Activated CD8-positive, alpha-beta T cell treated with anti-CD3 and anti-CD28 coated beads for 36 hours (primary cell): ENCODE measurements at regions not wholly inside any gene's neighbourhood (a gene's known extent, or its start where the extent isn't known, plus 50 kb on each side); places are given as distances from the start of the nearest gene placed in this dataset.

Source experiments
- ATAC-seq: fragments of 200-7000 bp; cut with Tn5 transposase; one replicate; pipeline ENCODE4 v1.10.0; 2021; ENCODE audit warnings: mild to moderate bottlenecking, moderate library complexity
- CTCF ChIA-PET: fragments of 350-600 bp; sonication (Branson Sonifier 250); formaldehyde crosslinking; loops from one replicate; lab custom pipeline; 2021; ENCODE audit warnings: antibody characterized with exemption; lab: Charles Lee
- POLR2A ChIA-PET: fragments of 350-600 bp; sonication (Branson Sonifier 250); formaldehyde crosslinking; loops from one replicate; lab custom pipeline; 2021; ENCODE audit warnings: antibody characterized with exemption; lab: Charles Lee
- DNase-seq: peaks from one replicate; pipeline ENCODE4 v3.0.0-alpha.2; 2020
- H3K27ac Mint-ChIP-seq: one replicate; pipeline ENCODE4 v1.8.0; 2021; ENCODE audit warnings: mild to moderate bottlenecking, mixed read lengths
- H3K27me3 Mint-ChIP-seq: one replicate; pipeline ENCODE4 v1.8.0; 2021; ENCODE audit warnings: mixed read lengths
- H3K36me3 Mint-ChIP-seq: one replicate; pipeline ENCODE4 v1.8.0; 2021; ENCODE audit warnings: low read depth, mixed read lengths
- H3K4me1 Mint-ChIP-seq: one replicate; pipeline ENCODE4 v1.8.0; 2021; ENCODE audit warnings: low read depth, mixed read lengths
- H3K4me3 Mint-ChIP-seq: one replicate; pipeline ENCODE4 v1.8.0; 2021; ENCODE audit warnings: mild to moderate bottlenecking, moderate library complexity, mixed read lengths
- H3K9me3 Mint-ChIP-seq: one replicate; pipeline ENCODE4 v1.8.0; 2021; ENCODE audit warnings: mixed read lengths
- intact Hi-C: fragments of 100-400 bp; cut with micrococcal nuclease; formaldehyde crosslinking; loops from one replicate; pipeline ENCODE4 v1.10.0; 2022
- TF ChIP-seq, protein P1 (sequence below): fragments of 200-600 bp; IDR thresholded peaks from one replicate; pipeline ENCODE4 v1.8.0; 2022; ENCODE audit warnings: antibody characterized with exemption, mild to moderate bottlenecking

DNA sequence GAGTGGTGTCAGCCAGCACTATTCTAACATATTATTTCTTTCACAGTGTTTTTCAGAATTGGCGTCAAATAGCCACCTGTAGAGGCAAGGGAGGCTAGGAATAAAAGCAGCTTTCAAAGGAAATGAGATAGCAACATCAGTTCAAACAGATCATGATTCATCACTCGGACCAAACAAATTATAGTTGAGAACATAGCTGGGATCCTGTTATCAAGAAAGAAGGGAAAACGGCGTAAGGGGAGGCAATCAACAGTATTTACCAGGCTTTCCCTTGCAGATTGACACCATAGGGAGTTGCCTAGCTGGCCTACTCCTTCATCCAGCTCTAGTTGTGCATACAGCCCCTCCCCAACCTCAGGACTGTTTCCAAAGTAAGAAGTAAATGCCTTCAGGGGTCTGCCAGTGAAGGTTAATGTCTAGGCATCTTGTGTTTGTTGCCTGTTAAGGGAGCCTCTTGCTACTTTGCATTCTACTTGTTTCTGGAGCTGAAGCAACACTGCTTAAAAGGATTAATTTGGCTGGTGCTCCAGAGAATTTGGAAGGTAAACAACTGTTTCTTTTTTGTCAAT, 286.5 kb downstream of the NSUN3 start:
- POLR2A ChIA-PET: no interaction called here
- Mint-ChIP-seq H3K4me1 (no peaks in the 10 kb centered on the region), H3K9me3 (peaks cover 5% of the 10 kb centered on the region), H3K4me3 (no peak overlapping the region), H3K27me3 (no peaks in the 10 kb centered on the region), H3K27ac (no peak overlapping the region), H3K36me3 (no peaks in the 10 kb centered on the region)
- CTCF ChIA-PET: no interaction called here
- intact Hi-C loops: no loop called here
- ATAC-seq (no peak), DNase-seq (no peak)
- TF ChIP-seq, protein P1, sequence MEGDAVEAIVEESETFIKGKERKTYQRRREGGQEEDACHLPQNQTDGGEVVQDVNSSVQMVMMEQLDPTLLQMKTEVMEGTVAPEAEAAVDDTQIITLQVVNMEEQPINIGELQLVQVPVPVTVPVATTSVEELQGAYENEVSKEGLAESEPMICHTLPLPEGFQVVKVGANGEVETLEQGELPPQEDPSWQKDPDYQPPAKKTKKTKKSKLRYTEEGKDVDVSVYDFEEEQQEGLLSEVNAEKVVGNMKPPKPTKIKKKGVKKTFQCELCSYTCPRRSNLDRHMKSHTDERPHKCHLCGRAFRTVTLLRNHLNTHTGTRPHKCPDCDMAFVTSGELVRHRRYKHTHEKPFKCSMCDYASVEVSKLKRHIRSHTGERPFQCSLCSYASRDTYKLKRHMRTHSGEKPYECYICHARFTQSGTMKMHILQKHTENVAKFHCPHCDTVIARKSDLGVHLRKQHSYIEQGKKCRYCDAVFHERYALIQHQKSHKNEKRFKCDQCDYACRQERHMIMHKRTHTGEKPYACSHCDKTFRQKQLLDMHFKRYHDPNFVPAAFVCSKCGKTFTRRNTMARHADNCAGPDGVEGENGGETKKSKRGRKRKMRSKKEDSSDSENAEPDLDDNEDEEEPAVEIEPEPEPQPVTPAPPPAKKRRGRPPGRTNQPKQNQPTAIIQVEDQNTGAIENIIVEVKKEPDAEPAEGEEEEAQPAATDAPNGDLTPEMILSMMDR: no peak

DNA sequence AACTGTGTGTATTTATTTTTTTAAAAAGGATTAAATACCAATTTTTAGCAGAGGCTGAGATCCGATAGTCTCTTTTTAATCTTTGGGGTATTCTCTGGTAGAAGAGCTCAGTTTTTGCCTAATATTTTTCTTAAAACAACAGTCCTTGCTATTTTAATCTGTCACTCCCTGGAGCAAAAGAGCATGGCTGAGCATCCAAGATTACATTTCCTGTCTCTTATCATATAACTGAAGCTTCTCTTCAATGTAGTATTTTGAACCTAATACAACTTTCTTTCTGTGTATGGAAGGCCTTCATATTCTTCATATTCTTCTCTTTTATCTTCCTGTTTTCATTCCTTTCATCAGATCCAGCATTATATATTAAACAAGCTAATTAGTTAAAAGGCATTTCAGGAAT, 293.7 kb downstream of the NSUN3 start:
- no peak overlapping the region for H3K27ac Mint-ChIP-seq
- no peaks in the 10 kb centered on the region for H3K9me3 Mint-ChIP-seq
- CTCF ChIA-PET: no interaction called here
- no peaks in the 10 kb centered on the region for H3K4me1 Mint-ChIP-seq
- no peak for DNase-seq
- POLR2A ChIA-PET: no interaction called here
- no peak for ATAC-seq
- H3K36me3 Mint-ChIP-seq: no peaks in the 10 kb centered on the region
- H3K4me3 Mint-ChIP-seq: no peak overlapping the region
- intact Hi-C loops: no loop called here
- no peaks in the 10 kb centered on the region for H3K27me3 Mint-ChIP-seq
- TF ChIP-seq, protein P1: no peak

DNA sequence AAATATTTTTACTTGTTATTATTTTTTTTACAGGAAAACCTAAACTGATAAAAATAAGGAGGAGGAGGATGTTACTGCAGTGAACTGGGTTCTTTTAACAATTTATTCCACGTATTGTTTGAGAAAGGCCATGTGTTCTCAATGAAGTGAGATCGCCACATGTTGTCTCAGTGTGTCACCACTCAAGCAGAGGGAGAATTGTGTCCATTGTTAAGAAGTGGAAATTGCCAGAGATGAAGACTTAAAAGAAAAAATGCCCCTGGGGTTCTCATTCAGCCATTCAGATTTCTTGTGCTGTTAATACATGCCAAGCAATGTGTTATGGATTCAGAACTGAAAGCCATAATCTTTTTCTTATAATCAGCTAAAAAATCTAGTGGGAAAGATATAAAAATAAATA, 297.1 kb downstream of the NSUN3 start:
- CTCF ChIA-PET: no interaction called here
- TF ChIP-seq, protein P1: no peak
- no peak for DNase-seq
- POLR2A ChIA-PET: no interaction called here
- no peak overlapping the region for H3K4me3 Mint-ChIP-seq
- H3K36me3 Mint-ChIP-seq: no peaks in the 10 kb centered on the region
- no peaks in the 10 kb centered on the region for H3K27me3 Mint-ChIP-seq
- H3K4me1 Mint-ChIP-seq: no peaks in the 10 kb centered on the region
- H3K9me3 Mint-ChIP-seq: no peaks in the 10 kb centered on the region
- no peak for ATAC-seq
- intact Hi-C loops: no loop called here
- no peak overlapping the region for H3K27ac Mint-ChIP-seq

DNA sequence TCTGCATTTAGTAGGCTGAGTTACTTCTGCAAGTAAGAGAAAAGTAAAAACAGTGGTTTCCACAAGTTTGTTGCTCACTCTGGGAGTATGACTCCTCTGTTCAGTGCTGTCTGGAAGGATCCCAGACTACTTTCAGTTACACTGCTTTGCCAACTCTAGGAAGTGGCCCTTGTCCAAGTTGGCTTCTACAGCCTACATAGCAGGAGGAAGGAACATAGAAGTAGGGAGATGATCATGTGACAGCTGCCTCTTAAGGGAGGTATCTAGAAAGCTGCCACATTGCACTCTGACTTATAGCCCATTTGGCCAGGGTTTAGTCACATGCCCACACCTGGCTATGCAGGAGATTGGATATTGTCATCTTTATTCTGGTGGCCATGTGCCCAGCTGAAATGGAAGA, 298.1 kb downstream of the NSUN3 start:
- H3K36me3 Mint-ChIP-seq: no peaks in the 10 kb centered on the region
- DNase-seq: no peak
- no peaks in the 10 kb centered on the region for H3K27me3 Mint-ChIP-seq
- no peak overlapping the region for H3K4me3 Mint-ChIP-seq
- CTCF ChIA-PET: no interaction called here
- H3K4me1 Mint-ChIP-seq: no peaks in the 10 kb centered on the region
- H3K27ac Mint-ChIP-seq: no peak overlapping the region
- TF ChIP-seq, protein P1: no peak
- intact Hi-C loops: no loop called here
- peaks cover 2% of the 10 kb centered on the region for H3K9me3 Mint-ChIP-seq
- POLR2A ChIA-PET: no interaction called here
- no peak for ATAC-seq

DNA sequence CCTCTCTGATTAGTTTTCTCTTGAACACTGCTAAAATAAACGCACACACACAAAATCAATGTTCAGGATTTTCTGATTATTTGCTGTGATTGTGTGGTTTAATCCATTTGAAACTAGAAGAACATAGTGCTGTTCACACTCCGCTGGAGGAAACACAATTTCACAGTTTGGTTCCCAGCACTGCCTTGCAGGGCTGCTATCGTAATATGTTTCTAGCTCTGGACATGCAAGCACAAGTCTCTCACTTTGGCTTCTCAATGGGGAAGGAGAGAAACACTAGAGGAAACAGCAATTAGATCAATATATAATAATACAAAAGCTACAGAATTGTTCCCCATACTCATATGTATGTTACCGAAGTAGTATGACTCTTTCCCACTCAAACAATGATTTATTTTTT, 299.5 kb downstream of the NSUN3 start:
- Mint-ChIP-seq H3K27ac (no peak overlapping the region), H3K36me3 (no peaks in the 10 kb centered on the region), H3K4me3 (no peak overlapping the region), H3K9me3 (peaks cover 2% of the 10 kb centered on the region), H3K27me3 (no peaks in the 10 kb centered on the region), H3K4me1 (no peaks in the 10 kb centered on the region)
- CTCF ChIA-PET: no interaction called here
- DNase-seq (no peak), ATAC-seq (no peak)
- intact Hi-C loops: no loop called here
- POLR2A ChIA-PET: no interaction called here
- TF ChIP-seq, protein P1: no peak
